Esophagus squamous epithelium (tissue), 5 donors: ENCODE measurements at regions not wholly inside any gene's neighbourhood (a gene's known extent, or its start where the extent isn't known, plus 50 kb on each side); places are given as distances from the start of the nearest gene placed in this dataset.

Source experiments
- DNase-seq: peaks from one replicate; lab custom pipeline; 2025; lab: John Stamatoyannopoulos, UW
- H3K27ac ChIP-seq, 4 donors: fragments of 200-600 bp; sonication (generic); one replicate each; pipeline ENCODE4 v1.5.1; 2016 to 2019; ENCODE audit warnings: mild to moderate bottlenecking in 1 of 4
- H3K27me3 ChIP-seq, 4 donors: fragments of 200-600 bp; sonication (generic); 1 replicate in 3 of 4; 2 replicates in 1 of 4; pipeline versions ENCODE4 v1.5.1 to v1.6.0; 2017 to 2021; ENCODE audit warnings: antibody characterized with exemption in 1 of 4
- H3K36me3 ChIP-seq, 3 donors: fragments of 200-600 bp; sonication (generic); one replicate each; pipeline ENCODE4 v1.5.1; 2016 to 2019
- H3K4me1 ChIP-seq, 3 donors: fragments of 200-600 bp; sonication (generic); one replicate each; pipeline ENCODE4 v1.5.1; 2017 to 2019
- H3K4me3 ChIP-seq, 4 donors: fragments of 200-600 bp; sonication (generic); 1 replicate in 3 of 4; 2 replicates in 1 of 4; pipeline ENCODE4 v1.5.1; 2016 to 2019; ENCODE audit warnings: mild to moderate bottlenecking in 2 of 4, moderate library complexity in 1 of 4
- H3K9me3 ChIP-seq, 3 donors: fragments of 200-600 bp; sonication (generic); one replicate each; pipeline ENCODE4 v1.5.1; 2016 to 2019
- POLR2A ChIP-seq, 4 donors: fragments of 450-650 bp; IDR thresholded peaks; one replicate each; pipeline ENCODE4 v1.6.1; 2017; ENCODE audit warnings: antibody characterized with exemption in 4 of 4, mild to moderate bottlenecking in 4 of 4, moderate library complexity in 3 of 4
- WGBS, 2 donors: methylation state at CpG; one replicate each; pipeline ENCODE4 v1.1.5; 2018; 5-methylcytosine and 5-hydroxymethylcytosine counted together
- intact Hi-C: fragments of 100-400 bp; cut with DNase I; formaldehyde crosslinking; loops from one replicate; pipeline ENCODE4 v1.15.0; 2022
- TF ChIP-seq, protein P1 (sequence below), 6 experiments: fragments of 450-650 bp in 4 of 6; fragments of 200-600 bp in 2 of 6; sonication (generic) in 2 of 6; IDR thresholded peaks; one replicate each; pipeline ENCODE4 v1.5.1; 2016 to 2019; ENCODE audit warnings: antibody characterized with exemption in 6 of 6, mild to moderate bottlenecking in 4 of 6, moderate library complexity in 4 of 6
- donor health status: DM: yes; HTN: yes; CAD: no.

DNA sequence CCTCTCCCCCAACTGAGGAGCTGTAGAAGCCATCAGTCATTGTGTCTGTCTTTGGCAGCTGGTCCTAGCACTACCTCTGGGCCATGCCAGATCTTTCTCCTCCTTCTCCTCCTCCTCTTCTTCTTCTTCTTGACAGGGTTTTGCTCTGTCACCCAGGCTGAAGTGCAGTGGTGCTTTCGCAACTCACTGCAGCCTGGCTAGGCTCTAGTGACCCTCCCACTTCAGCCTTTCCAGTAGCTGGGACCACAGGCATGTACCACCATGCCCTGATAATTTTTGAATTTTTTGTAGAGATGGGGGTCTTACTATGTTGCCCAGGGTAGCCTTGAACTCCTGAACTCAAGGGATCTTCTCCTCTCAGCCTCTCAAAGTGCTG, 50.1 kb upstream of the SHANK2 start:
- TF ChIP-seq, protein P1, sequence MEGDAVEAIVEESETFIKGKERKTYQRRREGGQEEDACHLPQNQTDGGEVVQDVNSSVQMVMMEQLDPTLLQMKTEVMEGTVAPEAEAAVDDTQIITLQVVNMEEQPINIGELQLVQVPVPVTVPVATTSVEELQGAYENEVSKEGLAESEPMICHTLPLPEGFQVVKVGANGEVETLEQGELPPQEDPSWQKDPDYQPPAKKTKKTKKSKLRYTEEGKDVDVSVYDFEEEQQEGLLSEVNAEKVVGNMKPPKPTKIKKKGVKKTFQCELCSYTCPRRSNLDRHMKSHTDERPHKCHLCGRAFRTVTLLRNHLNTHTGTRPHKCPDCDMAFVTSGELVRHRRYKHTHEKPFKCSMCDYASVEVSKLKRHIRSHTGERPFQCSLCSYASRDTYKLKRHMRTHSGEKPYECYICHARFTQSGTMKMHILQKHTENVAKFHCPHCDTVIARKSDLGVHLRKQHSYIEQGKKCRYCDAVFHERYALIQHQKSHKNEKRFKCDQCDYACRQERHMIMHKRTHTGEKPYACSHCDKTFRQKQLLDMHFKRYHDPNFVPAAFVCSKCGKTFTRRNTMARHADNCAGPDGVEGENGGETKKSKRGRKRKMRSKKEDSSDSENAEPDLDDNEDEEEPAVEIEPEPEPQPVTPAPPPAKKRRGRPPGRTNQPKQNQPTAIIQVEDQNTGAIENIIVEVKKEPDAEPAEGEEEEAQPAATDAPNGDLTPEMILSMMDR (IDR thresholded peaks at IDR 0.05) = no peak
- TF ChIP-seq POLR2A (IDR thresholded peaks at IDR 0.05) = no peak
- no peak for DNase-seq
- intact Hi-C loops = no loop called here

More for the DNA sequence above, 50.1 kb upstream of the SHANK2 start:
- Histone ChIP-seq H3K4me3 (no peak overlapping the region), H3K27ac (no peak overlapping the region), H3K27me3 (peaks cover 0 to 12% (median 0%) of the 10 kb centered on the region in 4 donors), H3K9me3 (no peaks in the 10 kb centered on the region), H3K4me1 (peaks cover 0 to 23% (median 6%) of the 10 kb centered on the region in 3 donors), H3K36me3 (no peaks in the 10 kb centered on the region)
- WGBS, 2 donors = 75 to 100% methylated on average over 1 of the region's 1 CpG
